ENCODE measurements at regions not wholly inside any gene's neighbourhood (a gene's known extent, or its start where the extent isn't known, plus 50 kb on each side); places are given as distances from the start of the nearest gene placed in this dataset.
A peak's percentile ranks its signal among the peaks of the same experiment; 100 is the strongest.
"Not testable (repeated sequence)": the region's sequence is repeated elsewhere in the genome, so short reads cannot be mapped to it uniquely, and the experiment has no call there.

GRCh38 chrX:3815896-3816664, 102.6 kb upstream of the PRKX start:
- DNase-seq = peak; percentile 72

DNA sequence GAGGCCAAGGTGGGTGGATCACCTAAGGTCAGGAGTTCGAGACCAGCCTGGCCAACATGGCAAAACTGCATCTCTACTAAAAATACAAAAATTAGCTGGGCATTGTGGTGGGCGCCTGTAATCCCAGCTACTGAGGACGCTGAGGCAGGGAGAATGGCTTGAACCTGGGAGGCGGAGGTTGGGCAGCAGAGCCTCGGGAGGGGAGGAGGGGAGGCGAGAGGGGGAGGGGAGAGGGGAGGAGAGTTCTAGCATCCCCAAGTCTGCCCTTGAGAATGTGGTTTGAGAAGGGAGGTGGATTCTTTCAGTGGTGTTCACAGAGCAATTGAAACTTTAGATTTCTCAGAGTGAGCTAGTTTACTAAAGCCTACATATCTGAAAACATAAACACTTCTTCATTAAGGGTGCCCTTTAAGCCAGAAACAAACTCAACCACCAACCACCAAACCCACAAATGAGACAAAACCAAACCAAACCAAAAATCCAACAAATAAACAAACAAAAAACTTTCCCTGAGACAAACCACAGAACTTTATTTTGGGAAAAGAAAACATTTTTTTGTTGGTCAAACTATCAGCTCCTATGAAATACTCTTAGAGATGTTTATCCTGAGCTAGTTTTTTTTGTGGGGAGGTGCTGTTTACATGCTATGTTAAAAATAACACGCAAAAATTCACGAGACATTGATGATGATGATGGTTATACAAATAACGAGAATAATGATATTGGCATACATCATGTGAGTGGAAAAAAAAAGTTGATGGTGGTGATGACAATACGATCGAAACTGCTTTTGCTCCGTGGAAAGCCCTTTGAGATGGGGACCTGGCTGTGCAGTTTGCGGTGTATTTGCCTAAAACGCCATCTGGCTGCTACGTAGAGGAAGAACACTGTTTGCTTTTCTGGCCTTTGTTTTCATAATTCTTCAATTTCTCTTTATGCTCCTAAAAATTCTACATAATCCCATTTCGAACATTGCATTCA, 98.2 kb upstream of the PRKX start:
- no peak for DNase-seq

- DNase-seq = no peak
Observed at GRCh38 chrX:3807906-3808305, 94.5 kb upstream of the PRKX start.

DNA sequence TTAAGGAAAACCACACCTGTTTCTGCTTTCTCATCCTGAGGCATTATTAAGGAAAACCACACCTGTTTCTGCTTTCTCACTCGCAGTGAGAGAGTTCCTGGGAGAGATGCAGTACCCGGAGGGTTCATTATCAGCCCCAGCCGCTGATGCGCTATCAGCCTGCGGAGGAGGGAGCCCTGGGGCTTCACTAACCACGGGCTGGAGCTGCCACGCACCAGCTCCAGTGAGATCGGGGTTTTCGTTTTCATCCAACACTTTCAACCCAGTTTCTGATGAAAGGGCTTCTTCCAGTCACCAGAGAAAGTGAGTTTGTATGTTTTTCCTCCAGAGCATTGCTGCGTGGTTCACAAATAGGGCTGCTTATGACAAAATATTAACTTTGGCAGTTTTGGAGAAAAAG, 93.2 kb upstream of the PRKX start:
- DNase-seq = peak; percentile 63

DNA sequence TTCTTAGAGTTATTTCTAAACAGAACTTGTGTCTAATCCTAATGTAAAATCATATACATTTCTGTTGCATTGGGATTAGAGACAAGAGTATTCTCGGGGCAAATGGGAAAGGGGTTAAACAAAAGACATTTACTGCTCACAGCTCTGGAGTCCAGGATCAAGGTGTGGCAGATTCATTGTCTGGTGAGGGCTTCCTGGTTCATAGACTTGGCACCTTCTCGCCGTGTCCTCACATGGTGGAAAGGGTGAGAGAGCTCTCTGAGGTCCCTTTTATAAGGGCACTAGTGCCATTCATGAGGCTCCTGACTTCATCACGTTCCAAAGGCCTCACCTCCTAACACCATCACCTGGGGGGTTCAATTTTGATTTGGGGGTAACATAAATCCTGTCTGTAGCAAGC, 90.3 kb upstream of the PRKX start:
- no peak for DNase-seq

- no peak for DNase-seq
Observed at GRCh38 chrX:3803305-3803704, 89.9 kb upstream of the PRKX start.

DNA sequence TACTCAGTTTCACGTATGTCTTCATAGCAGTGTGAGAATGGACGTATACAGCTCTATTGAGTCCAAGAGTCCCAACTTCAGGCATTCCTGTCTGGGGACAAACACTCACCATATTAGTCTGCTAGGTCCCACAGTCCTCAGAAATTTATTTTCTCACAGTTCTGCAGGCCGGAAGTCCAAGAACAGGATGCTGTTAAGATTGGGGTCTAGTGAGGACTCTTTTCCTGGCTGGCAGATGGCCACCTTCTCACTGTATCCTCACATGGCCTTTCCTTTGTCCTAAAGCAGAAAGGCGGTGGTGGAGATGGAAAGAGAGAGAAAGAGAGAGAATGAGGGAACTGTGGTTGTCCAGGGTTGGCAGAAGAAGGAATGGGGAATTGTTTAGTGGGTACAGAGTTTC, 82.0 kb upstream of the PRKX start:
- DNase-seq = not testable (repeated sequence)

GRCh38 chrX:3791449-3791848, 78.0 kb upstream of the PRKX start:
- DNase-seq = no peak

GRCh38 chrX:3788494-3789233, 75.2 kb upstream of the PRKX start:
- DNase-seq = peak; percentile 79

- DNase-seq = no peak
Observed at GRCh38 chrX:3787856-3788255, 74.4 kb upstream of the PRKX start.

DNA sequence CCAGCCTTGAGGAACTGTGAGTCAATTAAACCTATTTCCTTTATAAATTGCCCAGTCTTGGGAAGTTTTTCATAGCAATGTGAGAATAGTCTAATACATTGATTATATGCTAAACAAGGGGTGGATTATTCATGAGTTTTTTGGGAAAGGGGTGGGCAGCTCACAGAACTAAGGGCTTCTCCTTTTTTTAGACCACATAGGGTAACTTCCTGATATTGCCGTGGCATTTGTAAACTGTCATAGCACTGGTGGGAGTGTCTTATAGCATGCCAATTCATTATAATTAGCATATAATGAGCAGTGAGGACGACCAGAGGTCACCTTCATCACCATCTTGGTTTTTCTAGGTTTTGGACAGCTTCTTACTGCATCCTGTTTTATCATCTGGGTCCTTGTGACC, 72.4 kb upstream of the PRKX start:
- DNase-seq = not testable (repeated sequence)

GRCh38 chrX:3780564-3780963, 67.1 kb upstream of the PRKX start:
- DNase-seq = no peak

GRCh38 chrX:3779546-3779945, 66.1 kb upstream of the PRKX start:
- DNase-seq = no peak

GRCh38 chrX:3777416-3777815, 64.0 kb upstream of the PRKX start:
- DNase-seq = no peak

DNA sequence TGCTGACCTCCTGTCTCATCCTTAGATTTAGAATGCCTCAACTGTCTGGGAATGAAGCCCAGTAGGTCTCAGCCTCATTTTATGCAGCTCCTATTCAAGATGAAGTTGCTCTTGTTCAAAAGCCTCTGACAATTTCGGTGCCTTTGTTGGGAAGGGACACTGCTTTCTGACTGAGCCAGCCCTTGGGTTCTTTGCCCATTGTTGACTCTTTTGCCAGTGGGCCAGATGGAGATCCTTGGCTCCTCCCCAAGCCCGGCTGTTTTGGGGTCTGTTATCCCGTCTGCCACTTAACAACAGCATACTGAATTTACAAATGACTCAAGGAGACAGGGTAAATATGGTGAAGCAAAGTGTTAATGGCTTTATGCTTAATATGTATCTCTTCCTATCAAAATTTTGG, 58.3 kb upstream of the PRKX start:
- DNase-seq = no peak

DNA sequence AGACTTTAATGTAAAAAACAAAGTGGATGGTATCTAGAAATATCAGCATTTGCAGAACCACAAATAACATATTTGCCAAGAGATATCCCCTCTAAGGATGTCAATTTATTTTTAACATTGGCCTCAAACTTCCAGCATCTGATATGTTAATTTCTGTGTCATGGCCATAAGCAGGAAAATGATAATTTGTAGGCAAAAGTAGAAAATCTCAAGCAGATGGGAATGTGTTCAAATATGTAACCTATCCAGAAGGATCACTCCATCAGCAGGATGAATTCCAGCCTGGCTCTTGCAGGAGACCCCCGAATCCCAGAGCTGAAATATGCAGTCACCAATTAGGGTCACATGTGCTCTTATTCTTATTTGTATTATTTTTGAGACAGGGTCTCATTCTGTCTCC, 55.4 kb upstream of the PRKX start:
- no peak for DNase-seq
